CD4-positive, alpha-beta T cell treated with Interleukin-15 for 4 hours (primary cell): ENCODE measurements at regions not wholly inside any gene's neighbourhood (a gene's known extent, or its start where the extent isn't known, plus 50 kb on each side); places are given as distances from the start of the nearest gene placed in this dataset.
"Not testable (repeated sequence)": the region's sequence is repeated elsewhere in the genome, so short reads cannot be mapped to it uniquely, and the experiment has no call there.

ENCODE experiments used
- DNase-seq: peaks from one replicate; pipeline ENCODE4 v3.0.0-alpha.2; 2020; ENCODE audit warnings: low spot score

DNA sequence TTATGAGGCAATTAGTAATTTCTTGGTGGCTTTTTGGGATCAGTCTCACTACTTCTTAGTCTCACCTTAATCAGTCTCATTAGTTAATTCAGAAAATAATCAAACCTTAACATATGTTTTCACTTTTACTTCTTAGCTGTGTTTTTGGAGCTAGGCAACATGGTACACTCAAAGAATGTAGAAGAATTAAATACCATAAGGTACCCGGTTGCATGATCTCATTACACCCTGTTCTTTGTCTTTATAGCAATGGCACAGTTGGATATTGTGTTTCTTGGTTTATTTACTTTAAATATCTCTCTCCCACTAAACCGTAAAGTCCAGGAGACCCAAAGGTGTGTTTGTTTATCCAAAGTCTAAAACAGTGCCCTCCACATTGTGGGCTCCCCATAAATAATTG lies 132.3 kb downstream of the TNFSF18 start:
- no peak for DNase-seq

DNA sequence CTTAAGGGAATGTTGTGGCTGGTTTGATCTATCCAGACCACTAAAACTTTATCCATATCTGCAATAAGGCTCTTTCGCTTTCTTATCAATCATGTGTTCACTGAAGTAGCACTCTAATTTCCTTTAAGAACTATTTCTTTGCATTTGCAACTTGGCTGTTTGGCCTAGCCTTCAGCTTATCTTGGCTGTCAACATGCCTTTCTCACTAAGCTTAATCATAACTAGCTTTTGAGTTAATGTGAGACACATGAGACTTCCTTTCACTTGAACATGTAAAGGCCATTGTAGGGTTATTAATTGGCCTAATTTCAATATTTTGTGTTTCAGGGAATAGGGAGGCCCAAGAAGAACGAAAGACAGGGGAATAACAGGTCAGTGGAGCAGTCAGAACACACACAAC lies 124.7 kb downstream of the TNFSF18 start:
- DNase-seq = no peak

DNA sequence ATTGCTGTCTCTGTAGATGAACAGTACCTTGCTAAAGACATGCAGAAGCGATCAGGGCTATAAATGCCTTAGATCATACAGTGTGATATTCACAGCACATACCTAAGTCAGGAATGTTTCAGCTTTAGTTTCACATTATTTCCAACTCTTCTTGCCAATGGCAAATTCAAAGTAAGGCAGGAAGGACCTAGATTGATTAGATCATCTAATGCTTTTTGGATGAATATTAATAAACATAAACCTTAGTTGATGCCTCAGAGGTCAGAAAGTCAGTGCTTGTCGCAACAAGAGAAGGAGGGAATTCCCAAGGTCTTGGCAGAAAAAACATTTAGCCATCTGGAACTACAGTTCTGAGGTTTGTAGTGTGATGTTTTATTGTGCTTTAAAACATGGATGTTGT lies 122.3 kb downstream of the TNFSF18 start:
- no peak for DNase-seq

DNA sequence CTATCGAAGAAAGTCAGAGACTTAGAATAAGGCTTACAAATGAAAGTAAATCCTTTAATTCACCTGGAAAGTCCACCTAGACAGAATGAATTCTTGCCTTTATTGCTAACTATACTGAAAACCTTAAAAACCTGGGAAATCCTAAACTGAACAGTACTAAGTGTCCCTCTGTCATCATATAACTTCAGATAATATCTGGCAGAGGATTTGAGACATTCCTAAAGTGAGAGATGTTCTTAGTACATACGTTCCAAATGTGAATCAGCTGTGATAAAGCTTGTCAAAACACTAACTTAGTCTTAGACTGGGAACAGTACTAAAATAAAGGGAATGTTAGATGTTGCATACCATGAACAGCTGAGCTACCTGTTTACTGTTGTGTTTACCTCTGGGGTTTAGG lies 121.7 kb downstream of the TNFSF18 start:
- DNase-seq = no peak

DNA sequence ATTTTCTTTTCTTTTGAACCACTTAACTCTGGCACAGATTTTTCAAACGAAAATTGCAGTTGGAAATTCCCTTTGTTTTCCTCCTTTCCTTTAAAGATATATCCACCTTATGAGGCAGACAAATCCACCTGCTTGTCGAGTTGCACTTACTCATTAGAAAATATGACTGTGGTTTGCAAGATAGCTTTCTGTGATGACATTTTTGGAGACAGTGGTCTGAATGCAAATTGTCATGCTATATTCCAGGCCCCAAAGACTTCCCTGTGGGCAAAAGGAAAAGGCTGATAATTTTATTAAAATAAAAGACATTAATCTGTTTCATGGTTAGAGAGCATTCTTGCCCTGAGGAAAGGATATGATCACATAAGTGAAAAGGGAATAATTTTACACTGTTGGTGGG lies 120.6 kb downstream of the TNFSF18 start:
- no peak for DNase-seq

DNA sequence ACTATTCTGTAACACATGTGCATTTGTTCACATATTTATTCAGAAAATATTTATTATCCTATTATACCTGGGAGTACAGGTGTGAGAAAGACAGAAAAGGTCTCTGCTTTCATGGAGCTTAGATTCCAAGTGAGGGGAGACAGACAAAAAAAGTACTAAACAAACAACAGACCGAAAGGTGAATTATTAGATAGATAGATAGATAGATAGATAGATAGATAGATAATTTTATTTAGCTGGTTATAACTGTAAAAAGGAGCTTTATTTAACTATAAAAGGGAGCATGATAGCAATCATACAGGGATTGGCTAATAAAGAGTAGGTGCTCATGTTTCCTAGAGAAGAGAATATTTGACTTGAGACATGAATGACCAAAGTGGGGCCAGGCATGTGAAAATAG lies 119.4 kb downstream of the TNFSF18 start:
- no peak for DNase-seq

DNA sequence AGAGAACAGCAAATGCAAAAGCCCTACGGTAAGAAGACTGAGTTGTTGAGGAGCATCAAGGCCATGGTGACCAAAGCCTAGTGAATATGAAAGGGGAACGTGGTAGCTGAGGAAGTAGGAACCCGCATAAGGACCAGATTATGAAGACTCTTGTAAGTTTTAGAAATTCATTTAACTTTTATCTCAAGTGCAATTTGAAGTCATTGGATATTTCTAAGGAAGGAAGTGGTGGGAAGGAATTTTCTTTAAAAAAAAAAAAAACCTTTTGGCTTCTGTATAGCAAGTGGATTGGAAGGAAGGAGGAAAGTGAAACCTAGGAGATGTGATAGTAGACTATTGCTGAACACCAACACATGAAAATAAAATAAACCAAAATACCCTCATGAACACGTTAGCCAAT lies 119.0 kb downstream of the TNFSF18 start:
- no peak for DNase-seq

DNA sequence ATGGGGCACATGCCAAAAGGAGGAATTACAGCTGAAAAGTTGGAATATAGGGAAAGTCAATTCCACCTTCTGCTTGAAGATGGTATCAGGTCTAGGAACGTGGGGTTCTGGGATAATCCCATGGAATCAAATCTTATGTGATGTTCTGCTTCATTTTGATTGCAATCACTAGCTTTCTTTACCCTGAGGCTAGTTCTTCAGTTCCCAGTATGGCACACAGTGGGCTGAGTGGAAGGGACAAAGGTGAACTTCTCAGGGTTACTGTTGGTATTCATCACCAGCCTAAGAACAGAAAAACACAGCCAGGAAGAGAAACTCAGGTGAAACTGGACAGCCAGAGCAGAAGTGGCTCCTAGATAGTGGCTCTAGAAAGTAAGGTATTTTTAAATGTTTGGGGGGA lies 117.8 kb downstream of the TNFSF18 start:
- no peak for DNase-seq

DNA sequence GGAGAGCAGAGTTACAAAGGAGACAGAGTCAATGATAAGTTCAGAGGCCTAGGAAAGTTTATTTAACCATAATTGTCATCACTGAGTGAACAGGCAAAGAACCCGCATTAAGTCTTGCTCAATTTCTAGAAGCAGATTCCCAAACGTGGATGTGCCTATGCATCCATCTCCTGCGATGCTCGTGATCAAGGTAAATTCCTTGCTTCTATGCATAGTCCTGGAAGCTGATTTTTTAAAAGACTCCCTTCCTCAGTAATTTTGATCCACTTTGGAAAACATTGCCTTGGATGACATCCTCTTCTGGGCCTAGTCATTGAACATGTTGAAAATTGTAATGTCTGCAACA lies 116.4 kb downstream of the TNFSF18 start:
- DNase-seq = no peak

DNA sequence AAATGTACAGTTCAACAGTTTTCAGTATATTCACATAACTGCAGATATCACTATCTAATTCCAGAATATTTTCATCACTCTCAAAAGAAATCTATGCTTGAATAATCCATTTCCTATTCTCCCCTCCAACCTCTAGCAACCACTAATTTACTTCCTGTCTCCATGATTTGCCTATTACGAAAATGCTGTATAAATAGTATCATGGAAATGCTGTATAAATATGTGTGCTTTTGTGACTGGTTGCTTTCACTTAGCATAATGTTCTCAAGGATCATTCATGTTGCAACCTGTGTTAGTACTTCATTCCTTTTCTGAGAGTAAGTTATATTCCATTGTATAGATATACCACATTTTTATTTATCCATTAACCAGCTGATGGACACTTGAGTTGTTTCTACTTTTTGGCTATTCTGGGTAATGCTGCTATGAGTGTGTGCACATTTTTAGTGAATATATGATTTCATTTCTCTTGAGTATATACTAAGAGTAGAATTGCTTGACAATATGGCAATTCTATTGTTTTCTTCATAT lies 115.6 kb downstream of the TNFSF18 start:
- DNase-seq = no peak

DNA sequence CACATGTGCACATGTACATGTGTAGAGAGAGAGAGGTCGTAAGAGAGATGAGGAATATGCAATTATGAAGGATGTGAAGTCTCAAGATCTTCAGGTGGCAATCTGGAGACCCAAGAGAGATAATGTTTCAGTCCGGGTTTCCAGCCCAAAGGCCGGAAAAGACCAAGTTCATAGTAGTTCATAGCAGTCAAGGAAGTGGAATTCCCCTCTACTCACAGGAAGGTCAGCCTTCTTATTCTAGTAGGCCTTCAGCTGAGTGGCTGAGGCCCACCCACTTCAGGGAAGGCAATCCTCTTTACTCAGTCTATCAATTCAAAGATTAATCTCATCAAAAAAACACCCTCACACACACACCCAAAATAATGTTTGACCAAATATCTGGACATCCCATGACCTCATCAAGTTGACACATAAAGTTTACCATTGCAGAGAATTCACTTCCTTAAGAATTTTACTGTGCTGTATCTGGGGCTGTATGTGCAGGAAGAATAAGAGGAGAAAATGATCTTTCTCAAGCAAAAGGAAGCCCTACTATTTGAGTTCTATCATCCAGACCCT lies 114.6 kb downstream of the TNFSF18 start:
- DNase-seq = no peak

DNA sequence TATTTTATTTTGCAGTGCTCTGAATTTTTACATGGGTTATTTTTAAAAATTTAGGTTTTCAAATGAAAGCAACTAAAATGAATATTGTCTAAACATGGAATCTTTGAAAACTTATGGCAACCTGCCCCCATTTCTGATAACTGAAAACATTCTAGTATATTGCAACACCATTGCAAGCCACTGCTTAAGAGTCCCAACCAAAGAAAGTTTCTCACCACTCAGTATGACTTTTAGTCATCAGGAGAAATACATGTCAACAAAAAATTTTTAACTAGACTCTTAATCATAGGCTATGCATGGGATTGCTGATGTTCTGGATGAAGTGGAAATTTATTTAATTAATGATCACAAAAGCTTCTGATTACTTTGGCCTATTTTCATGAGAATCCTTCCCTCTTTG lies 112.1 kb downstream of the TNFSF18 start:
- DNase-seq = no peak

DNA sequence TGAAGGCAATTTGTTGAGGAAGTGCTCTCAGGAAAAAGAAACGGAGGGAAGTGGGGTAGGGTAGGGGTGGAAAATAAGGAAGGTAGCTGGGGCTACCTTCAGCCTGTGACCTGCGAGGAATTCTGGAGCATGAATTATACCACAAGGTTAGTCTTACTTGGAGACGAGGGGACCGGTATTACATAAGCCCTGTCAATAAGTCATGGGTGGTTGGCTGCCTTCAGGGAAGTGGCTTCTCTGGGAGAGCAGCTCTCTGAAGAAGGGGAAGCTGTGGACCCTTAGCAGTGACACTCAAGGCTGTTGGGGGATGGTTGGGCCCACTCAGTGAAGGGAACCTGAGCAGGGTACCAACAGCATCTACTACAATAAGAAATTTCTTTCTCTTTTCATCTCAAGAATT lies 111.3 kb downstream of the TNFSF18 start:
- DNase-seq = no peak

DNA sequence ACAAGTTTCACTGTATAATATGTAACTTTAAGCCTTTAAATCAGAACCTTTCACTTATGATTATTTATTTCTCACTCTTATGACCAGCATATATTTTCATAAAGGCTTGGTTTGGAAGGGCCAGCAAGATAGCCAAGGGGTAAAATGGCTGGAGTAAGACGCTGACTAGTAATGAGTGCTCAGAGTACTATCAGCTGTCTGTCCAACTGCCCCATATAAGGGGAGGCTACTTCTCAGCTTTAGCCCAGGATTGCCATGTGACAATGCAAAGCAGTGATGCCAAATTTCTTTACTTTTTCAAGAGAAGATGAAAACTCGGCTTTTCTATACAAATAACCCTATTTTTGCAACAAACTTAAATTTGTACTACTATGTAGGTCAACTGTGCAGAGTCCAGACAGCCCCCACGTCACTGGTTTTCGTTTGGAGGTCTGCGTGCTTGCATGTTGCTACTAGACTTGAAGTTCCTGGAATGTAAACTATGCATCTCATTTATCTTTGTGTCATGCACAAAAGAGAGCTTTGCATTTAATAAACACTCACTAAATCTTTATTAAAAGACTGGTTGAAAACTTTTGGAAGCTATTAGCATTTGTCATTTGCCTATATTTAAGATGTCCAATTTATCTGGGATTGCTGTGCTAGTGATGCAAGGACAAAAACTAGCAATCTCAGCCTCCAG lies 110.4 kb downstream of the TNFSF18 start:
- no peak for DNase-seq

DNA sequence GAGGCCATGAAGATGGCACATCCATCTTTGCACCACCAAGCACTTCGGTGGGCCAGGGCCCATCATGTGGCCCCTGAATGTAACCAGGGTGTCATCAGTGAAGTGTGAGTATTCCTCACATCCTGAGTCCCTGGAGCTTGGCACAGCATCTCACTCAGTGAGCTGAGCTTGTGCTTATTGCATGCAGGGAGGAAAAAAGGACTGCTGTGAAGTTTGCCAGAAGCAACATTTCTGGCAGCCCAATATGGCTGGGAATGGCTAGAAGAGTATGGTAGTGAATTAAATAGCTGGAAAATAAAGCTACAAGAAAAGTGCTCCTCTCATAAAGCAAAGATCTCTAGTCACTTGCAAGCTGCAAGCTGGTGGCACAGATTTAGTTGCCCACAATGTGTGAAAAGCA lies 109.3 kb downstream of the TNFSF18 start:
- no peak for DNase-seq

DNA sequence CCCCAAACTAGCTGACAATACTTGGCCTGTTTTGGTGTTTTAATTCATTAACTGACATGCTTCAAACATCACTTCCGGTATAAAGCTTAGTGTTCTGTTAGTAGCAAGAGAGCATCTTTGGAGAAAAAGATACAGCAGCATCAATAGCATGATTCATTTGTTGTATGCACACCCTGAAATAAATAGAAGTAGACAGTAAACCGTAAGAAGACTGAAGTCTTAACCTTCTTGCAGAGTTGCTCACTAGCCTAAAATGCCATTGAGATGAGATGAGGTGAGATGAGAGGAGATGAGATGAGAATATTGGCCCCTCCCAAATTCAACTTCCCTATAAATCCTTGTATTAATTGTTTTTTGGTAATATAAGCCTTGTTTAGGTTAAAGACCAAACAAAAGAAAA lies 108.8 kb downstream of the TNFSF18 start:
- no peak for DNase-seq

DNA sequence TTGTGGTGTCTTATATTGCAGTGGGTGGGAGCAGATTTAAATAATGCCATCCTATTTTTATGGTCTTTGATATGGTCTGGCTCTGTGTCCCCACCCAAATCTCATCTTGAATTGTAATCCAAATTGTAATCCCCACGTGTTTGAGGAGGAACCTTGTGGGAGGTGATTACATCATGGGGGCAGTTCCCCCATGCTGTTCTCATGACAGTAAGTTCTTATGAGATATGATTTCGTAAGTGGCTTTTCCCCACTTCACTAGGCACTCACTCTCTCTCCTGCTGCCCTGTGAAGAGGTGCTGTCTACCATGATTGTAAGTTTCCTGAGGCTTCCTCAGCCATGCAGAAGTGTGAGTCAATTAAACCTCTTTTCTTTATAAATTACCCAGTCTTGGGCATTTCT lies 107.6 kb downstream of the TNFSF18 start:
- not testable (repeated sequence) for DNase-seq

DNA sequence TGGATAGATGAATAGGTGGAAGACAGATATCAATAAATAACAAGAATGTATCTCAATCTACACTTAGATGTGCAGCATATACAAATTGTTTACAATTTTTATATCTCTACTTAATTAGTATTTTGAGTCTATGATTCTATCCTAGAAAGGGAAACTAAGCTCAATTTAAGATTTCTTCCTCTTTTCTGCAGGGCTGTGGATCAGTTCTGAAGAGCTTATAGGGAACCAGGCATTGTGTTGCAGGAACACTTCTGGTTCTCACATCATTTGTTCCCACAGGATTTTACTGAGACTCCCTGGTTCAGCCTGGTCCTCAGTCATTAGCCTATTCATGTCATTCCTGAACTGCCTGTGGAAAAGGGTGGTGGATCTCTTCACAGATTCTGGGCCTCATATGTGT lies 105.8 kb downstream of the TNFSF18 start:
- no peak for DNase-seq

DNA sequence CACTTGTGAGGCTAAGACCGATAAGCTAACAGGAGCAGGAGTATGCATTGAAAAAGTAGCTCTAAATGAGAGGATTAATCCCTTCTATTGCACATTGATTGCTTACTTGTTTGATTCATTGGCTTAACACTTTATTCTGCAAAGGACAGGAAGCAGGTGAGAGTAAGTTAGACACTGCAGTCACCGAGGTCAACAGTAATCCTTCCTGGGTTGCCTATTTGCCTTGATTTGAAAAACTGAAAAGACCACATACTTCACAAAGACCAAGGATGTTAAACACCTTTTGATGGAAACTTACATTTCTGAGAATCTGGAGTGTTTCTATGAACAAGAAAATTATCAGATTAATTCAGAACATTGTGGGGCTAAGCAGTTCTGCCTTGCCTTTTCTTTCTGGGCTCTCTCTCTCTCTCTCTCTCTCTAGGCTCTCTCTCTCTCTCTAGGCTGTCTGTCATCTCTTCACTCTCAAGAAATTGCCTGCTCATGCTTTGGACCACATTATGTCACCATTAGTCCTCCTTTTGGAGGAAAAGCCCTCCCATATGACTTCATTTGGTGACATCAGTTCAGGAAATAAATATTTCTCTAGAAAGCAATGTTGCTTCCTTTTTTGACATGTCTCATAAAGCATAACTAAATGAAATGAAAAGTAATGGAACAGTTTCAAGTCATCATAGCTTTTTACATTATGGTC lies 103.8 kb downstream of the TNFSF18 start:
- peak; percentile 25 for DNase-seq

DNA sequence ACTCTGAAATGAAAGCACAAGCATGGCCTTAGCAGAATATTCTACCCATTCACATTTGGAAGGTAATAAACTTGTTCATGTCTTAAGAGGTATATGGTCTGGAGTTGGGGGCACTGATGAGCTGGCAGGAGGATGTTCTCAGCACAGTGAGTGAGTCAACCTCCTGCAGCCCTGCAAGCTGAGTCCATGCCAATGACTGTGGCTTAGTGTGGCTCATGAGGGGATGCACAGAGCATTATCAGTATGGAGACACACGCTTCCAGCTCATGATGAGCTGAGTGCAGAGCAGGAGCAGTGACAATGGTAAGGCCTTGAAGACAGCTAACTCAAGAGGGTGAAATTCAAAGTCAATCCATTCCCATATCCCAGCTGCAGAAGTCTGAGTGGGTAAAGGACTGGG lies 102.3 kb downstream of the TNFSF18 start:
- DNase-seq = peak; percentile 13

DNA sequence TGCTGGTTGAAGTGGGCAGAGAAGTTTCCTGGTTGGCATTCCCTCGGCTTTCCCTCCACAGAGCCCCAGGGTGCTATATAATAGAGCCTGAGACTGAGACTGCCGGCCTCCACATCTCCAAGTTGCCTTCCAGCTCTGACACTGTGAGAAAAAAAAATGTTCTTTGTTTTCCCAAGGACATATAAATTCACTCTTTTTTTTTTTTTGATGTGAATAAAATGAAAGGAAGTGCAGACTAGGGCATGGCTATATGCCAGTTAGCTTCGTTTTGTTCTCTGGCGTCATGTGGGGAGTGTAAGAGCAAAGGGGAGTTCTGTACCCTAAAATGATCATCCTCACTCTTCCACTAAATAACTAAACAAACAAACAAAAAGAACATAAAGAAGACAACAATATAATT lies 101.6 kb downstream of the TNFSF18 start:
- no peak for DNase-seq

DNA sequence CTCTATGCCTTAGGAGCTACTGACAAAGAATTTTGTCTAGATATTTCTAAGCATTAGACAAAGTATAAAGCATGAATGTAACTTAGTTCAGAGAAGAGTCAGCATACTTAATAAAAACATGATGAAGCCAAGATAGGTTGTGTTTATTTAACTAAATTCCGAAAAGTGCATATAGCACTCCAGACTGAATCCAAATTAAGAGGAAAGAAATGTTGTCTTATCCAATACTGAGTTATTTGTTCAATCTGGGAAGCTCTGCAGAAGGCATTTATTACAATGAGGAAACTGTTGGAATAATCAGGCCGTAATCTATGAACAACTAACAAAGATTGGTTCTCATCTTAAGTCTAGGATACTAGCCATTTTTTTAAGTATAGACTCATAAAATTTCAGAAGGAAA lies 100.2 kb downstream of the TNFSF18 start:
- no peak for DNase-seq

DNA sequence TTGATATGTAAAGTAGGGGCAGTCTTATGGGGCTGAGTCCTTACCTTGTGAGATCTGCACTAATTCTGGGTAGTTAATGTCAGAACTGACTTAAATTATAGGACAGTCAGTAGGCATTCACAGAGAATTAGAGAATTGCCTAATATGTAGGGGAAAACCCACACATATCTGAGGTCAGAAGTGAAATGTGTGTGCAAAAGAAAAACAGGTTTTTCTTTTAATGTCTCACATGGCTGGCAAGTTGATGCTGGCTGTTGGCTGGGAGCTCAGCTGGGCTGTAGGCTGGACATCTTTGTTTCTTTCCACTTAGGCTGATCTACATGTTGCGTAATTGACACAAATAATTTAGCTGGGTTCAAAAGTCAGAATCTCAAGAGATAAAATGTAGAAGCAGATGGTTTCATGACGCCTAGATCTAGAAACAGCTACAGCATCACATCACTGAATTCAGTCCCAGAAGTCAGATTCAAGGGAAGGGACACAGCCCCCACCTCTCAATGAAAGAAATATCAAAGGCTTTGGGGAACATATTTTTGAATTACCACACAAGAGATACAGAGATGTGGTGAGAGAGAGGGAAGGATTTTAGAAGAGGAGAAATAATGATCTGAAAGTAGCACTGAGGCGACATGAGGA lies 98.9 kb downstream of the TNFSF18 start:
- DNase-seq = no peak
